ENCODE measurements at regions not wholly inside any gene's neighbourhood (a gene's known extent, or its start where the extent isn't known, plus 50 kb on each side); places are given as distances from the start of the nearest gene placed in this dataset.

- DNase-seq (ENCODE audit: insufficient read length, low spot score, missing footprints), result no peak
- no peaks in the 10 kb centered on the region for H3K9me3 ChIP-seq (ENCODE audit: low read depth, low read length)
- no peaks in the 10 kb centered on the region for H3K27me3 ChIP-seq (ENCODE audit: insufficient read depth, low read length)
- H3K4me2 ChIP-seq (ENCODE audit: insufficient read depth, low read length), result no peak overlapping the region
- H4K20me1 ChIP-seq (ENCODE audit: insufficient read depth, low read length), result no peaks in the 10 kb centered on the region
- no peaks in the 10 kb centered on the region for H3K36me3 ChIP-seq (ENCODE audit: insufficient read depth, low read length)
- H3K27ac ChIP-seq (ENCODE audit: low read depth, low read length), result no peak overlapping the region
- no peaks in the 10 kb centered on the region for H3K4me1 ChIP-seq (ENCODE audit: insufficient read depth, low read length)
- H2AFZ ChIP-seq (ENCODE audit: low read length), result no peak overlapping the region
- no peaks in the 10 kb centered on the region for H3K79me2 ChIP-seq (ENCODE audit: insufficient read depth, low read length)
- H3K4me3 ChIP-seq (ENCODE audit: insufficient read depth, low read length), result no peak overlapping the region
- TF ChIP-seq, protein P1, sequence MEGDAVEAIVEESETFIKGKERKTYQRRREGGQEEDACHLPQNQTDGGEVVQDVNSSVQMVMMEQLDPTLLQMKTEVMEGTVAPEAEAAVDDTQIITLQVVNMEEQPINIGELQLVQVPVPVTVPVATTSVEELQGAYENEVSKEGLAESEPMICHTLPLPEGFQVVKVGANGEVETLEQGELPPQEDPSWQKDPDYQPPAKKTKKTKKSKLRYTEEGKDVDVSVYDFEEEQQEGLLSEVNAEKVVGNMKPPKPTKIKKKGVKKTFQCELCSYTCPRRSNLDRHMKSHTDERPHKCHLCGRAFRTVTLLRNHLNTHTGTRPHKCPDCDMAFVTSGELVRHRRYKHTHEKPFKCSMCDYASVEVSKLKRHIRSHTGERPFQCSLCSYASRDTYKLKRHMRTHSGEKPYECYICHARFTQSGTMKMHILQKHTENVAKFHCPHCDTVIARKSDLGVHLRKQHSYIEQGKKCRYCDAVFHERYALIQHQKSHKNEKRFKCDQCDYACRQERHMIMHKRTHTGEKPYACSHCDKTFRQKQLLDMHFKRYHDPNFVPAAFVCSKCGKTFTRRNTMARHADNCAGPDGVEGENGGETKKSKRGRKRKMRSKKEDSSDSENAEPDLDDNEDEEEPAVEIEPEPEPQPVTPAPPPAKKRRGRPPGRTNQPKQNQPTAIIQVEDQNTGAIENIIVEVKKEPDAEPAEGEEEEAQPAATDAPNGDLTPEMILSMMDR (IDR thresholded peaks at IDR 0.05; ENCODE audit: extremely low read depth, low read depth, low read length), result no peak
These were observed 157.4 kb upstream of the SOX2 start for GRCh38 chr3:181554233-181554765.

- Histone ChIP-seq H3K27me3 (ENCODE audit: insufficient read depth, low read length) (no peaks in the 10 kb centered on the region), H3K36me3 (ENCODE audit: insufficient read depth, low read length) (no peaks in the 10 kb centered on the region), H3K79me2 (ENCODE audit: insufficient read depth, low read length) (no peaks in the 10 kb centered on the region), H3K4me2 (ENCODE audit: insufficient read depth, low read length) (no peak overlapping the region), H2AFZ (ENCODE audit: low read length) (no peak overlapping the region), H3K27ac (ENCODE audit: low read depth, low read length) (no peak overlapping the region), H3K9me3 (ENCODE audit: low read depth, low read length) (no peaks in the 10 kb centered on the region), H3K4me3 (ENCODE audit: insufficient read depth, low read length) (no peak overlapping the region), H4K20me1 (ENCODE audit: insufficient read depth, low read length) (no peaks in the 10 kb centered on the region), H3K4me1 (ENCODE audit: insufficient read depth, low read length) (no peaks in the 10 kb centered on the region)
- DNase-seq (ENCODE audit: insufficient read length, low spot score, missing footprints), result no peak
- TF ChIP-seq, protein P1 (IDR thresholded peaks at IDR 0.05; ENCODE audit: extremely low read depth, low read depth, low read length), result no peak
These were observed 162.5 kb upstream of the SOX2 start for GRCh38 chr3:181549266-181549665.

DNA sequence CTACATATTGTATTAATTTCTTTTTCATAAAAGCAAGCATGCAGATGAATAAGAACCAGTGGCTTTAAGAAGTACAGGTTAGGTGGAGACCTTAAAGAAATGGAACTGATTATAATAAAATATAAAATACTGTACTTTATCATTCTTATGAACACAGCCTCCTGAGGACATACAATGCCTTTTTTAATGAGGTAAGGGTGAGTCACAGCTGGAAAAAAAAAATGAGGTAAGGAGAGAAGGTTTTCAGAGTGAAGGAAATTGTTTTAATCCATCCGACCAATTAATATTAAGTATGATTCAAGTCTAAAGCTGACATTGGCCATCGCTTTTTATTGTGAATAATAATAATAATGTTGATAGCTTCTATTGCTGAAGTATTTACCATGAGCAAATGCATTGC, 170.3 kb upstream of the SOX2 start:
- H3K27me3 ChIP-seq (ENCODE audit: insufficient read depth, low read length), result no peaks in the 10 kb centered on the region

DNA sequence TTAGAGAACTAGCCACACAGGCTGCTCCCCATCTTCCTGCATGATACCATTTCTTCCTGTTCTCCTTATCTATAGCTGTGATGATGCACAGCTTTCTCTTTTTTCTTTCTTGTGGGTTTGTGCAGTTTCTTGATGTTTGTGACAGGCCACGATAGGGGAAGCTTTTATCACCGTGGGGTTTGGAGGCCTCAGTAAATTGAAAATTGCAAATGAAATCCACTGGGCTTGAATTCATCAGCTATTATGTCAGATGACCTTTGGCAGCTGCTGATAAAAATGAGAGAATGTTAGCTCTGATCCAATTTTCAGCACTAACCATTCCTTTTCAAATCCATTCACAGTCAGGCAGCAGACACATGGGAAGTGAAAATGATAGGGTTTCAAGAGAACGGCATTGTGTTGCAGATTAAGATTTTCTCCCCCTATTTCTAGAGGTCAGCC, 176.9 kb upstream of the SOX2 start:
- H3K27ac ChIP-seq (ENCODE audit: low read depth, low read length), result no peak overlapping the region
- H3K4me1 ChIP-seq (ENCODE audit: insufficient read depth, low read length), result no peaks in the 10 kb centered on the region
- H3K27me3 ChIP-seq (ENCODE audit: insufficient read depth, low read length), result no peaks in the 10 kb centered on the region
- TF ChIP-seq, protein P1 (IDR thresholded peaks at IDR 0.05; ENCODE audit: extremely low read depth, low read depth, low read length), result no peak
- no peak overlapping the region for H3K4me2 ChIP-seq (ENCODE audit: insufficient read depth, low read length)
- H3K36me3 ChIP-seq (ENCODE audit: insufficient read depth, low read length), result no peaks in the 10 kb centered on the region
- no peaks in the 10 kb centered on the region for H4K20me1 ChIP-seq (ENCODE audit: insufficient read depth, low read length)
- no peak overlapping the region for H3K4me3 ChIP-seq (ENCODE audit: insufficient read depth, low read length)
- no peak overlapping the region for H2AFZ ChIP-seq (ENCODE audit: low read length)
- no peaks in the 10 kb centered on the region for H3K79me2 ChIP-seq (ENCODE audit: insufficient read depth, low read length)
- no peak for DNase-seq (ENCODE audit: insufficient read length, low spot score, missing footprints)
- no peaks in the 10 kb centered on the region for H3K9me3 ChIP-seq (ENCODE audit: low read depth, low read length)

More for the DNA sequence above, 170.3 kb upstream of the SOX2 start:
- no peaks in the 10 kb centered on the region for H3K9me3 ChIP-seq (ENCODE audit: low read depth, low read length)
- H3K27ac ChIP-seq (ENCODE audit: low read depth, low read length), result no peak overlapping the region
- H3K4me2 ChIP-seq (ENCODE audit: insufficient read depth, low read length), result no peak overlapping the region
- DNase-seq (ENCODE audit: insufficient read length, low spot score, missing footprints), result no peak
- H3K4me1 ChIP-seq (ENCODE audit: insufficient read depth, low read length), result no peaks in the 10 kb centered on the region
- no peak overlapping the region for H3K4me3 ChIP-seq (ENCODE audit: insufficient read depth, low read length)
- H3K36me3 ChIP-seq (ENCODE audit: insufficient read depth, low read length), result no peaks in the 10 kb centered on the region
- TF ChIP-seq, protein P1 (IDR thresholded peaks at IDR 0.05; ENCODE audit: extremely low read depth, low read depth, low read length), result no peak
- no peaks in the 10 kb centered on the region for H3K79me2 ChIP-seq (ENCODE audit: insufficient read depth, low read length)
- no peaks in the 10 kb centered on the region for H4K20me1 ChIP-seq (ENCODE audit: insufficient read depth, low read length)
- no peak overlapping the region for H2AFZ ChIP-seq (ENCODE audit: low read length)

Data from osteoblast (primary cell).